ENCODE measurements at regions not wholly inside any gene's neighbourhood (a gene's known extent, or its start where the extent isn't known, plus 50 kb on each side); places are given as distances from the start of the nearest gene placed in this dataset.

DNA sequence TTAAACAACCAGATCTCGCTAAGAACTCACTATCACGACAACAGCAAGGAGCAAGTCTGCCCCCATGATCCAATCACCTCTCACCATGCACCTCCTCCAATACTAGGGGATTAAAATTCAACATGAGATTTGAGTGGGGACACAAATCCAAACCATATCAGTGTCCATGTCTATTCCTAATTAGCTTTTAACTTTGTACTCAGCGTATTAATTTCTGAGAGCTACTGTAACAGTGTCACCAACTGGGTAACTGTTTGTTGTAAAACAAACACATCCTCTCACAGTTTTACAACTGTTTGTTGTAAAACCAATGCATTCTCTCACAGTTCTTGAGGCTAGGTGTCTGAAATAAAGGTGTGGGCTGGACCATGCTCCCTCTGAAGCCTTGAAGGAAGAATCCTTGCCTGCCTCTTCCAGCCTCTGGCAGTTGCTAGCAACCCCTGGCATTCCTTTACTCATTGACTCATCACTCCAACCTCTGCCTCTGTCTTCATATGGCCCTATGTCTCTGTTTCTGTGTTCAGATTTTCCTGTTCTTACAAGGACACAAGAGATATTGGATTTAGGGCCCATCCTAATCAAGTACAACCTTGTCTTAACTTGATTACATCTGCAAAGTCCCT lies 121.2 kb downstream of the LTN1 start:
- TF ChIP-seq CEBPB (IDR thresholded peaks at IDR 0.05) (no peak), YY1 (IDR thresholded peaks at IDR 0.05; ENCODE audit: low read depth) (no peak), EP300 (IDR thresholded peaks at IDR 0.05; ENCODE audit: borderline replicate concordance) (no peak), FOXM1 (IDR thresholded peaks at IDR 0.05; ENCODE audit: borderline replicate concordance, low read depth) (no peak), EGR1 (IDR thresholded peaks at IDR 0.05) (no peak), NFIC (IDR thresholded peaks at IDR 0.05) (no peak)
- TF ChIP-seq, protein P1, sequence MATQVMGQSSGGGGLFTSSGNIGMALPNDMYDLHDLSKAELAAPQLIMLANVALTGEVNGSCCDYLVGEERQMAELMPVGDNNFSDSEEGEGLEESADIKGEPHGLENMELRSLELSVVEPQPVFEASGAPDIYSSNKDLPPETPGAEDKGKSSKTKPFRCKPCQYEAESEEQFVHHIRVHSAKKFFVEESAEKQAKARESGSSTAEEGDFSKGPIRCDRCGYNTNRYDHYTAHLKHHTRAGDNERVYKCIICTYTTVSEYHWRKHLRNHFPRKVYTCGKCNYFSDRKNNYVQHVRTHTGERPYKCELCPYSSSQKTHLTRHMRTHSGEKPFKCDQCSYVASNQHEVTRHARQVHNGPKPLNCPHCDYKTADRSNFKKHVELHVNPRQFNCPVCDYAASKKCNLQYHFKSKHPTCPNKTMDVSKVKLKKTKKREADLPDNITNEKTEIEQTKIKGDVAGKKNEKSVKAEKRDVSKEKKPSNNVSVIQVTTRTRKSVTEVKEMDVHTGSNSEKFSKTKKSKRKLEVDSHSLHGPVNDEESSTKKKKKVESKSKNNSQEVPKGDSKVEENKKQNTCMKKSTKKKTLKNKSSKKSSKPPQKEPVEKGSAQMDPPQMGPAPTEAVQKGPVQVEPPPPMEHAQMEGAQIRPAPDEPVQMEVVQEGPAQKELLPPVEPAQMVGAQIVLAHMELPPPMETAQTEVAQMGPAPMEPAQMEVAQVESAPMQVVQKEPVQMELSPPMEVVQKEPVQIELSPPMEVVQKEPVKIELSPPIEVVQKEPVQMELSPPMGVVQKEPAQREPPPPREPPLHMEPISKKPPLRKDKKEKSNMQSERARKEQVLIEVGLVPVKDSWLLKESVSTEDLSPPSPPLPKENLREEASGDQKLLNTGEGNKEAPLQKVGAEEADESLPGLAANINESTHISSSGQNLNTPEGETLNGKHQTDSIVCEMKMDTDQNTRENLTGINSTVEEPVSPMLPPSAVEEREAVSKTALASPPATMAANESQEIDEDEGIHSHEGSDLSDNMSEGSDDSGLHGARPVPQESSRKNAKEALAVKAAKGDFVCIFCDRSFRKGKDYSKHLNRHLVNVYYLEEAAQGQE (IDR thresholded peaks at IDR 0.05; ENCODE audit: low read depth): no peak

Measured in Ishikawa (cell line).